IPS DF 19.7 (cell line): ENCODE measurements at regions not wholly inside any gene's neighbourhood (a gene's known extent, or its start where the extent isn't known, plus 50 kb on each side); places are given as distances from the start of the nearest gene placed in this dataset.
"Not testable (repeated sequence)": the region's sequence is repeated elsewhere in the genome, so short reads cannot be mapped to it uniquely, and the experiment has no call there.

Experiments
- DNase-seq: peaks from one replicate; pipeline ENCODE4 v3.0.0-alpha.2; 2013; ENCODE audit warnings: low read depth, low spot score

GRCh38 chr4:89497517-89498308 is 190.1 kb upstream of the GPRIN3 start:
- DNase-seq, result no peak

GRCh38 chr4:89496851-89497250 is 189.3 kb upstream of the GPRIN3 start:
- no peak for DNase-seq

DNA sequence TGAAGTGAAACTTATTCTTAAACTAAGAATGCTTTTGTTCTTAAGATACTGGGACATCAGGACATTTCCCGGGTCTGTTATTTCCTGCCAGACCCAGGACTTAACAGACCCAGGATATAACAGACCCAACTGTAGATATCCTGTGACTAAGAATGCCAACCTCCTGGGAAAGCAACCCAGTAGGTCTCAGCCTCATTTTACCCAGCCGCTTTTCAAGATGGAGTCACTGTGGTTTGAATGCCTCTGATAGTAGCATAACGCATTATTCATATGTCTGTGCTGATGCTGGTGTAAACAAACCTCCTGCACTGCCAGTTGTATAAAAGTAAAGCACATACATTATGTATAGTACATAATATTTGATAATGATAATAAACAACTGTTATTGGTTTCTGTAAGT is 185.8 kb upstream of the GPRIN3 start:
- DNase-seq, result no peak

DNA sequence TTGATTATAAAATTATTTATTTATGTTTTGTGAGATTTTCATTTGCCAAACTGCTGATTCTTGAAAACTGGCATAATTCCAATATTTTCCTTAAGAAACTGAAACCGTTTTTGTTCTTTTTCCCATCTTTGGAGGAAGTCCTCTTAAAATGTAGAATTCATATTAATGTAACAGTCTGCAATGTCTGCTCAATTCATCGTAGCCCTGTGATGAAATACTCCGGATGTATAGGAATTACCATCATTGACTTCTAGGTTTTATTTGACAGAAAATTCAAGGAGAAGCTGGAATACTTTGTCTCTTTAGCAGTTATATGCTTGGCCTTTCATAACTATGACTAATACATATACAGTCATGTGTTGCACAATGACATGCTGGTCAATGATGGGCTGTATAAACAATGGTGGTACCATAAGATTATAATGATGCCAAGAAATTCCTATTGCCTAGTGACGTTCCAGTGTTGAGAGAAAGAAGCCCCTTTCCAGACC is 185.0 kb upstream of the GPRIN3 start:
- no peak for DNase-seq

- no peak for DNase-seq
These were observed 184.2 kb upstream of the GPRIN3 start for GRCh38 chr4:89491761-89492160.

DNA sequence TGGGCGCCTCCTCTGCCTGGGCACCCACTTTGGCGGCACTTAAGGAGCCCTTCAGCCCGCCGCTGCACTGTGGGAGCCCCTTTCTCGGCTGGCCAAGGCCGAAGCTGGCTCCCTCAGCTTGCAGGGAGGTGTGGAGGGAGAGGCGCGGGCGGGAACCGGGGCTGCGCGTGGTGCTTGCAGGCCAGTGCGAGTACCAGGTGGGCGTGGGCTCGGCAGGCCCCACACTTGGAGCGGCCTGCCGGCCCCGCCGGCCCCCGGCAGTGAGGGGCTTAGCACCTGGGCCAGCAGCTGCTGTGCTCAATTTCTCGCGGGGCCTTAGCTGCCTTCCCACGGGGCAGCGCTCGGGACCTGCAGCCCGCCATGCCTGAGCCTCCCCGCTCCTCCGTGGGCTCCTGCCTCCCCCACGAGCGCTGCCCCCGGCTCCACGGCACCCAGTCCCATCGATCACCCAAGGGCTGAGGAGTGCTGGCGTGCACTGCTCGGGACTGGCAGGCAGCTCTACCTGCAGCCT is 182.4 kb upstream of the GPRIN3 start:
- DNase-seq, result not testable (repeated sequence)

DNA sequence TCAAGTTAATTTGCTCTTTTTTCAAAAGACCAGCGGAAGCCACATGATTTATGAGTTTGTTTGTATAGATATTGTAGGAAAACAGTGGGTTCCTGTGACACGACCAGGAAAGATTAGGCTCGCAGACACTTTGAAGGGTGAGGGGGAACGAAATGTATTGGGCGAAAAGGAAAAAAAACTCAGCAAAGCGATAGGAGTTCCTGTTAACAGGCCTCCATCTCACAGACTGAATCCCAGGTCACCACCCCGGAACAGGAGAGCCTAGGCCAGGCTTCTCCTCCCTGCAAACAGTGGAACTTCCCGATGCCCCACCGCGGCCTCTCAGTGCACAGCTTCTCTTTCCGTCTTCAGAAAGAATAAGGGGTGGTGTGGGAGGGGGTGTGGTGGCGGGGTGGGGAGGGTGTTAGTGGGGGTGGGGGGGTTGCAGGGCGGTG is 181.8 kb upstream of the GPRIN3 start:
- no peak for DNase-seq

- no peak for DNase-seq
These were observed 181.1 kb upstream of the GPRIN3 start for GRCh38 chr4:89488736-89489135.

GRCh38 chr4:89486673-89487072 is 179.1 kb upstream of the GPRIN3 start:
- no peak for DNase-seq

DNA sequence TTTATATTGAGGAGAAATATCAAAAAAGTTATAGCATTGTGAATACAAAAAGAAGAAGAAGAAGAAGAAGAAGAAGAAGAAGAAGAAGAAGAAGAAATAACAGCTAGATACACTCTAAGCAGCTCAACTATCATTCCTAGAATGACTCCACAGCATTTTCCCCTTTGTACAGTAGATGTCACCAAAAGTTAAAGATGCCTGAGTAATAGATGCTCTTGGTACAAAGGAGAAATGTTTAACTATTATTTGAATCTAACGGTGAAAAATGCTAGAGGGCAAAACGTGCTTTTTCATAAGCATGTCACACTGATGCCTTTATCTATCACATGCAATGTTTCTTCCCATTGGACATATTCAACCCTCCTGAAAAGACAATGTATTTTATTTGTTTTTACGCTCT is 178.4 kb upstream of the GPRIN3 start:
- no peak for DNase-seq

- no peak for DNase-seq
These were observed 176.2 kb upstream of the GPRIN3 start for GRCh38 chr4:89483833-89484232.

DNA sequence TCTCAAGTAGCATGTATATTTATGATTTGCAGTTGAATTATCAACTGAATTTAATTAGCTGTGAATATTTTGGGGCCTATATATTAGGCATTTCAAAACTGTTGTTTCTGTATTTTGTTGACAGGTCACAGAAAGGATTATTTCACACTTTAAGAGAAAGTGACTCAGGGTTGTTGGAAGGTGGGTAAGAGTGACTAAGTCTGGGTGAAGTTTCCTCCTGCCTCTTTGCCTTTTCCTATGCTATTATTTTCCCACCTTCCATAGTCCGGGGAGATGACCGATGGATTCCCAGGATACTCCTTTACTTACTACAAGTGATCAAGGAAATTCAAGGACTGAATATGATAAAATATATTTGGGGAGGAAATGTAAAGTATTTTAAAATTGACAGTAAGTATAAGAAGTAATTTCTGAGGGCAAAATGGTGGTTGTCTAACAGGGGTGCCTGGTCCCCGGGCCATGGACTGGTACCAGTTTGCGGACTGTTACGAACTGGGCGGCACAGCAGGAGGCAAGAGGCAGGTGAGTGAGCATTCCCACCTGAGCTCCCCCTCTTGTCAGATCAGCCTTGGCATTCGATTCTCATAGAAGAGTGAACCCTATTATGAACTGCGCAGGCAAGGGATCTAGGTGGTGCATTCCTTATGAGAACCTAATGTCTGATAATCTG is 175.5 kb upstream of the GPRIN3 start:
- DNase-seq, result no peak

DNA sequence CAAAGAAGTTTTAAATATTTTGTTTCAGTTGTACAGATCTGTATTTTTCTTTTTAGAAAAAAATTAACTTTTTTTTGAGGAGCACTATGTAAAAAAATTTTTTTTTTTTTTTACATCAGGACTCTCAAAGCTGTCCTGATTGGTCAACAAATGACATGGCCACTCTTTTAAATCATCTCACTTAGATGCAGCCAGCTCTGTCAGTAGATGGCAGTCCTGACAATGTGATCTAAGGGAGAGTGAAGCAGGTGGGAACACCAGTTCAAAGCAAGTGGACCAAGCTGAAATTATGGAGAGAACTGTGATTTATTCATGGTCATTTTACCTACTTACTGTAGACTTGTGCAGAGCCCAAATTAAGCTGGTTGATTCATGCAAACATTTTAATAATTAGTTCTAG is 174.7 kb upstream of the GPRIN3 start:
- DNase-seq, result peak; percentile 42

DNA sequence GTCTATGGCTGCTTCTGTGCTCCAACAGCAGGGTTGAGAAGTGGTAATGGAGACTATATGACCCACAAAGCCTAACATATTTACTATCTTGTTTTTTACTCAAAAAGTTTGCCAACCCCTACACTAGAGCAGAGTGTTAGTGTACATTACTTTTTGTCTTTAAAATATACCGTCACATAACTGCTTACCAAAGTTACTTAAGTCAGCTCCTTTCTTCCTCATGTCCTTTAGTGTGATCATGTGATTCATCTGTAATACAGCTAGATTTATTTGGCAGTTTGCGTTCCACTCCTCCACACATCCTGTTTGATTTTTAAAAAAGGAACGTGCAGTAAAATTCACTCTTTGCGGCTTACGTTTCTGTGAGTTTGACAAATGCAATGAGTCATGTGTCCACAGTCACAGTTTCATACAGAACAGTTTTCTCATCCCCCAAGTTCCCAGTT is 162.4 kb upstream of the GPRIN3 start:
- DNase-seq, result no peak

GRCh38 chr4:89469516-89469915 is 161.9 kb upstream of the GPRIN3 start:
- no peak for DNase-seq

DNA sequence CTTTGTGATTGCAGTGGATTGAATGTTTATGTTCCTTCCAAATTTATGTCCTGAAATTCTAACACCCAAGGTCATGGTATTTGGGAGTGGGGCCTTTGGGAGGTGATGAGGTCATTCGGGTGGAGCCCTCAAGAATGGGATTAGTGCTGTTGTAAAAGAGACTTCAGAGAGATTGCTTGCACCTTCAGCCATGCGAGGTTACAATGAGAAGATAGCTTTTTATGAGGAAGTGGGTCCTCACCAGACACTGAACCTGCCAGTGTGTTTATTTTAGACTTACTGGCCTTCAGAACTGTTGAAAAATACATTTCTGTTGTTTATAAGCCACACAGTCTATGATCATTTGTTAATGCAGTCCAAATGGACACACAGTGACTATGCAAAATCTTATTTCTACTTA is 161.0 kb upstream of the GPRIN3 start:
- DNase-seq, result no peak

- no peak for DNase-seq
These were observed 155.7 kb upstream of the GPRIN3 start for GRCh38 chr4:89463341-89463740.

DNA sequence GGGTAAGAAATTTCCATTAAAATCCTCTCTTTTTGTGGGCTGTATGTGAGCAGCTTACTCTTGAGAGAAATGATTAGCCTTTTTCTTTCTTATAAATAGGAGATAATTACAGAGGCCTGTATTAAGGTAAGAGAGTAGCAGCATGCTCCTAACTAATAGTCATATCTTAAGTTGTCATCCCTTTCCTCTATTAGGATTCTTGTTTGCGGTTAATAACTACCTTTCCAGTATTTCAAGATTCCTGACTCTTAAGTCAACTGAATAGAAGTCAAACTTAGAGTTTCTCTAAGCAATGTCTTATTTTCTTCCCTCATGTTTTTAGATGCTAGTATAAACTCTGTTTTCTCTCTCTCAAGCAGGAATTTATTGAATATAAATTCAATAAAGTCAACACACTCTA is 139.9 kb upstream of the GPRIN3 start:
- DNase-seq, result no peak

DNA sequence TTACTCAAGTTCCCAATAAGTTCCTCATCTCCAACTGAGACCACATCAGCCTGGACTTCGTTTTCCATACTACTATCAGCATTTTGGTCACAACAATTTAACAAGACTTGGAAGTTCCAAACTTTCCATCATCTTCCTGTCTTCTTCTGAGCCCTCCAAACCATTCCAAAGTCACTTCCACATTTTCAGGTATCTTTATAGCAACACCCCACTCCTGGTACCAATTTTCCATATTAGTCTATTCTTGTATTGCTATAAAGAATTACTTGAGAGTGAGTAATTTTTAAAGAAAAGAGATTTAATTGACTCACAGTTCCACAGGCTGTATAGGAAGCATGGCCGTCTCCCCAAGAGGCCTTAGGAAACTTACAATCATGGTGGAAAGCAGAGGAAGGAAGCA is 138.6 kb upstream of the GPRIN3 start:
- DNase-seq, result no peak

DNA sequence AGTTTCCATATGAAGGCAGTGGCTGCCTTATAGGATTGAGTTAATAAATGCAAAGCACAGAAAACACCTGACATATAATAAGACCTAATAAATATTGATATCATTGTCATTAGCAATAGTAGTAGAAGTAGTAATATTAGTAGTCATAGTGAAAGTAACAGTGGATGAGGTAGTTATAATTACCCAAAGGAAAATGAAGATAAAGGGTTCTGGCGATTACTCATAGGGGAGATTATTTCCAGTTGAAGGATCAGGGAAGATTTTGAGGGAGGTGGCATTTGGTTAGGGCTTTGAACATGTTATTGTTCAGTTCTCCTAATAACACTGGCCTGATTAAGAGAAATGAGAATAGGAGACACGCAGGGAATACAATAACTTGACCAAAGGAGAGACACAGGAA is 131.9 kb upstream of the GPRIN3 start:
- no peak for DNase-seq

DNA sequence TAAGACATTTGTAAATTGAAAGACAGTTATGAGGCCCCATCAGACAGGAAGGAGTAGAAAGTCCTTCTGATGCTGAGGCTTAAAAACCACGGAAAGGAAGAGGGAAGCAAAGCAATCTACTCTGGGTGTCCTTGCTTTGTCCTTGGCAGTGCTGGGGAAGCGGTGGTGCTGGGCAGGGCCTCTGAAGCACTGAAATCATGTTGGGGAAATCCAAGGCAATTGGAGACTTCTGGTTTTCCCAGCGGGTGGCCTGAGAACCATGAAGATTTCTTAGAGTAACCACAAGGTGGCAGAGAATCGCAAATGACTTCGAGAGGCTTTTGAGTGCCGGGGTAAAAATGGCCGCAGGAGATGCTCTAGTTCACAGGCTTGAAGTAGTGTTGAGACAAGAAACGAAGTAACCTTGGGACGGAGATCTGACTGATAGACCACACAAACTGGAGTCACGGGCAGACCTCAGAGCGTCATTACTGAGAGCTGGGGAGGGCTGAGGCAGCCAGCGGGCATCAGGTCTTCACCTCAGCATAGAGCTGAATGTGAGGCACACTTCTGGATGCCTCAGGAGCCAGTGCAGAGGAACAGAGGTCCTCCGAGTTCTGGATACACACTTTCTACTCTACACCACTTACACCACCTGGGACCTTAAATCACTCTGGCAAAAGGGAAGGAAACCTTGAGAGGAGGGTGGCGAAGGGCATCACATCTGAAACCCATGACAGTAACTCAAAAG is 130.7 kb upstream of the GPRIN3 start:
- peak; percentile 61 for DNase-seq

- no peak for DNase-seq
These were observed 126.9 kb upstream of the GPRIN3 start for GRCh38 chr4:89434364-89434988.
